Putamen (tissue), 1 donor: ENCODE measurements at regions not wholly inside any gene's neighbourhood (a gene's known extent, or its start where the extent isn't known, plus 50 kb on each side); places are given as distances from the start of the nearest gene placed in this dataset.
"Not testable (repeated sequence)": the region's sequence is repeated elsewhere in the genome, so short reads cannot be mapped to it uniquely, and the experiment has no call there.

Experiments used
- DNase-seq: peaks from one replicate; pipeline ENCODE4 v3.0.0-alpha.2; 2016; ENCODE audit warnings: low spot score

DNA sequence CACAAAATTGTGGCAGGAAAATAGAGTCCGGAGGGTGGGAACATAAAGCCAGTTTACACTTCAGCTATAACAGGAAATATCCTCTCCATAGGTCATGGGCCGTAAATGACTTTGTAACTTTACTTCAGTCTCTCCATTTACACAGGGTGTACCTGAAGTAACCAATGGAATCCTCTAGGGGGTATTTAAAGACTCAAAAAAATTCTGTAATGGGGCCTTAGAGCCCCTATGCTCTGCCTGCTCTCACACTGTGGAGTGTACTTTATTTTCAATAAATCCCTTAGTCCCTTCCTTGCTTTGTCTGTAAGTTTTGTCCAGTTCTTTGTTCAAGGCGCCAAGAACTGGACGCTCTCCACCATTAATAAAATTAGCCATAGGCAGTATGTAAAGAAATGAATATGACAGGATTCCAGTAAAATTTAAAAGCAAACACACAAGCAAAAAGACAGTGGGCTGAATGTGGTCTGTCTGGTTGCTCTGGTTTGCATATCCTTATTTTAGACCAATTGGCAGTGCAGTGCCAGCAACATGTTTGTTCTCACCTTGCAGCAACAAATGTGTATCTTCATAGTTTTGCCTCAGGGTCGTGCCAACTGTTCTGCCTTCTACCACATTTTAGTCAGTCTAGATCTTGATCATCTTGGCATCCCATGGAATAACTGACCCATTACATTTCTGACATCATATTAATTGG is 801.5 kb upstream of the SPRY2 start:
- DNase-seq: no peak

DNA sequence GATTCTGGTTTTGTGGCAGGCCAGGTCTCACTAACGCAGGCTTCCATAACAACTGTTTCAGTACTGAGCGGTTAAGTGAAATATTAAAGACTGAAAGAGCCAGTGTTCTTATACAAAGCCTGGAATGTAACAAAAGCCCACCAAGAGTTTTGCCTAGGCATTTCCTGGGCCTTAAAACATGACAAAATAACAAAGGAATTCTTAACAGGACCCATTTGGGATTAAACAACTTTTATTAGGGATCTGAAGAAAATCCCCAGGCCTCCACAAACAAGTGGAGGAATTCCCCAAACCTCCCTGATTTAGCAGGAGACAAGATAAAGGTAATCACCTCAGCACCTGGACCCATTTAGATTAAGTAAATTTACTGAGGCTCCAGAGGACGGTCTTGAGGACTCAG is 799.7 kb upstream of the SPRY2 start:
- DNase-seq: no peak

DNA sequence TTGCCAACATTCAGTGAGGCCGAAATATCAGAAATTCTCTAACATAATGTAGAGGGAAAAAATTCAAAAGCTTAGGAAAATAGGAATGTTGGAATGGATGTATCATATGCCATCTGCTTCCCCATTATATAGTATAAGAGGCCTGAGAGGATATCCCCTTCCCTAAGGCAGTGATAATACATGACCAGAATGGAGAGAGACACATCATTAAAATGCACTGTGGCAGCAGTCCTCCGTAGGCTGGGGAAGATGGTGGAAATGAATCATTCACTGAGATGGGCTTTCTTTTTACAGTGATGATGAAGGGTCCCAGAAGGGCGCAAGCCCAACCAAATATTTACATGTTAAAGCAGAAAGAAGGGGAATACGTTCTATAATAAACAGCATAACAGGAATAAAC is 799.1 kb upstream of the SPRY2 start:
- no peak for DNase-seq

DNA sequence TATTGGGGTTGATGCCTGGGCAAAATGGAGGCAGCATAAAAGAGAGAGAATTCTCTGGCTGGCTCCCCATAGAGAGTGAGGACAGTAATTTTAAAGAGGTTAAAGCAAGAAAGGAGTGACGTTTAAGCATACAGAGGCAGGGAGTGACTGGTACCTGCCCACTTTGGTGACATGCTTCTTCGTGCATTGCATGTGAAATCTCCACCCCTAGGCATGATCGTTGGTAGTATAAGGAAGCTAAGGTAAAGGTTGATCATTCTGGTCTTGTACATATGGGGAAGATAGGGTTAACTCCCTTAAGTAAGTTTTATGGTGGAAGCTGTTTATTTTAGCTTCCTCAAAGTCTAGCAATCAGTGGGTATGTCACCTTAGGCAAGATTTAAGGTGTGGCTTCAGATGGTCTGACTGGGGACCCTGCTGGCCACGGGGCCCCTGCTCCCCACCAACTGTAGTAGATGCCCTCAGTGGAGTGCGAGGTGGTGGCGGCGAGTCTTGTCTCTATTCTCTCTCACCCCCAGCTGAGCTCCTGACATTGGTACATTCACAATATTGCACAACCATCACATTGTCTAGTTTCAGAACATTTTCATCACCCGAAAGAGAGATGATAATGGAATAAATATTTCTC is 797.5 kb upstream of the SPRY2 start:
- DNase-seq: no peak

DNA sequence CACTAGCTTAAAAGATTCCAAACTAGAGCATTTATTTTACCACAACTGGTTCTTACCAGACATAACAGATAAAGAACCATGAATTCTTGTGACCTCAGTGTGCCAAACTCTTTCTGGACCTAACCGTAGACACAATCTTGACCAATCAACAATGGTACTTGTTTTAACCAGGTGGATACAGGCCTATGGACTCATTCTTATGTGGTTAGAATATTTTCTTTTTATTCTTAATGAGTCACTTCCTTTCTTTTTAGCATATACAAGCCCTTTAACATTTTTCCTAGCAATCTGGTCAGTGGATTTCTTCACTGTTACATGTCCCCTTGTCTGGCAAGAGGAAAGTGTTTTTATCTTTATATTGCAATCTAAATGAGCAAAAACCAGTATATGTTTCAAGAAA is 792.1 kb upstream of the SPRY2 start:
- DNase-seq: no peak

DNA sequence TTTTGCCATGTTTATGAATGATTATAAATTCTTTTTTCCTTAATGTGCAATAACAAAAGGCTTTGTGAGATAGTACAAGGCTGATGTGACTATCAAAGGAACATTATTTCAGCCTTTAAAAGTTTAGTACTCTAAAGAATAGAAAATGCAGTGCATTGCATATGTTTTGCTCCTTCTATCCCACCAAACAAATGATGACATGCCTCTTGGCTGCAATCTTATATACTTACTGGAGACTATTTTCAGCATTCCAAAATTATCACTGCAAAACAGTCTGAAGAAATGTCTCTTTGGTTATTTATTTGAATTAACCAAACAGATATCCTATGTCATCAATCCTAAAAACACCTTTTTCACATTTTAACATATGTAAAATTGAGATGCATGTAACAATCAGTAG is 776.5 kb upstream of the SPRY2 start:
- DNase-seq: no peak

DNA sequence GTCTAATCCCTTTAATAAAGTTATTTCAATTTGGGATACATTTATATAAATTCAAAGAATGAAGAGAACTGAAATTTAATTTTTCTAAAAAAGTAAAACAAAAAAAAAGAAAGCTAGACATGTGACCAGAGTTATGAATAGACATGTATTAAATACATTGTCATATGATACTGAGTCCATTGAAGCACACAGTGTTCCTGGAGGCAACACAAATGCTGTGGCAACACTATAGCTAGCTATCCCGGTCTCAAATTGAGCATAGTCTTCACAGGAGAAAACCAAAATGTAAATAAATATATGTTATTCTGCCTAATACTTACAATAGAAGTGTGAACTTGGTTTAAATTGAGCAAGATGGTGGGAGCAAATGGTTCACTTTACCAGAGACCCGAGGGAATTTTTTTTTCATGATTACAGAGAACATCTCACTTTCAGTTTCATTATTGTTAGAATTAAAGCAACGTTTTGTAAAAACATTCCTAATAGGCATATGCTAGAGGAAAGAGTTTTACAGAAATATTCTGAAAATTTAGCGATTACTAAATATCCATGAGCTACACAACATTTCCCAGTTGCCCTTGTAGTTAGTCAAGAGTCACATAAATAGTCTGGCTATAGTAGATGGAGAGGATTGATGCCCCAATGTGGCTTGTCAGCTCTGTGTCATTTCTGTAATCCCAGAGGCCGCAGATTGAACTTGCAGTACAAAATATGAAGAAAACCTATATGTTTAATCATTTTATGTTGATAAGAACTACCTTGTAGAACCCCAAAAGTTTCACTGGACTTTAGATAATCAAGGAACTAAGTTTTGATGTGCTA is 775.7 kb upstream of the SPRY2 start:
- no peak for DNase-seq

DNA sequence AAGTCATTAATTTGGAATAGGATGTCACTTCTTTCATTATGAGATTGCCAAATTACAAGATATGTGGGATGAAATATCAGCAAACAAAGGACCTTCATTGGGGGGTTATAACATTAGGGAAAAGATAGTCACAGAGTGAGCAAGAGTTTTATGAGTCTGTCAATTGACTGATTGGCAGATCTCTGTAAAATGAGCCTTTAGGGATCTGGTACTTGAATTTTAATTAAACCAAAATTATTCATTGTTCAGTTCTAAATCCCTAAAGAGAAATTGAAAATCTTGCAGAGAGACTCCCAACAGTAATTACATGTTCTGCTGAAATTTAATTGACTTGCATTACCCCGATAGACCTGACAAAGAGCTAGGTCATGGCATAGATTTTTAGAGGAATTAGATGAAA is 768.1 kb upstream of the SPRY2 start:
- no peak for DNase-seq

DNA sequence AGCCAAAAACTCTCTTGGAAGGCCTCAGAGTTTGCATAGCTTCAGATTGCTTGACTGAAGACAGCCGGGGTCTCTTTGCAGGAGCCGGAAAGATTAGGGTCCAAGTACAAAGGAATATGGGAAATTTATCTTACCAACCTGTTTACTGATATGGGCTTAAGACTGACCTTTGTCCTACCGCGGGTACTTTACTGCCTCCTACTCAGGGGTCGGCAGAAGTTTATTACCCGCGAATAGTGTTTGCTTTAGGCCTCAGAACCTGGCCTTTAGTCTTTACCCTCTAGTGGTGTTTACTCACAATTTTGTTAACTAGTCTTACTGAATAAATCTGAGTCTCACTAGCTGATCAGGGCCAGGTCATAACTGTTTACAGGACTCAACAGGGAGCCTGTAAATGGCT is 765.4 kb upstream of the SPRY2 start:
- DNase-seq: no peak

DNA sequence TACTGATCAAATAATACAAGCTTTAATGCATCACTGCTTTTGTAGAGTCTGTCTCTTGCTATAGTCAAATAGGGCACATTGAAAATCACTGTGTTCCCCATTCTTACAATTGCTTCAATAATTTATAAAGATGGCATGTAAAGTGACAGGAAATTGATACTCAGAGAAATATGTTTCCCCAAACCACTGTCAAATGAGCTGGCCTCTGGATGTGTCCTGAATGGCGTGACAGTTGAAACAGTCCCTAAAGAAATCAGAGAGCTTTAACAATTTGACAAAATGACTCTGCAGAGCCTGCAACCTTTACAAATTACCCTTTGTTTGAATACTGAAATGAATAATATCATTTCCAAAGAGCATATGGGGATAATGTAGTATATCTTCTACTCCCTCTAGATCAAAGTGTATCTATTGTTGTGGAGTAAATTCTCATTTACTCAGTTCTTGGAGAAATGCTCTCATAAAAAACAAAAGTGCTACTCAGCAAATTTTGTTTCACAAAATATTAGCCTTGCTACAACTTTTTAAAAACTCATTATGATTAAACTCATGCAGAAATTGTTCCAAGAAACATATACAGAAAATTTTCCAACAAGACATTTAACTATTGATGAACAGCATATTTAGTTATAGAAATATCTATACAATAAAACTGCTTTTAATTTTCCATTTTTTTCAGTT is 763.2 kb upstream of the SPRY2 start:
- DNase-seq: no peak

DNA sequence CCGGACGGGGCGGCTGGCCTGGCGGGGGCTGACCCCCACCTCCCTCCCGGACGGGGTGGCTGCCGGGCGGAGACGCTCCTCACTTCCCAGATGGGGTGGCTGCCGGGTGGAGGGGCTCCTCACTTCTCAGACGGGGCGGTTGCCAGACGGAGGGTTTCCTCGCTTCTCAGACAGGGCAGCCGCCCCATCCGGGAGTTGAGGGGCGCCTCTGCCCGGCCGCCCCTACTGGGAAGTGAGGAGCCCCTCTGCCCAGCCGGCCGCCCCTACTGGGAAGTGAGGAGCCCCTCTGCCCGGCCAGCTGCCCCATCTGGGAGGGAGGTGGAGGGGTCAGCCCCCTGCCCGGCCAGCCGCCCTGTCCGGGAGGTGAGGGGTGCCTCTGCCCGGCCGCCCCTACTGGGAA is 761.1 kb upstream of the SPRY2 start:
- DNase-seq: not testable (repeated sequence)

DNA sequence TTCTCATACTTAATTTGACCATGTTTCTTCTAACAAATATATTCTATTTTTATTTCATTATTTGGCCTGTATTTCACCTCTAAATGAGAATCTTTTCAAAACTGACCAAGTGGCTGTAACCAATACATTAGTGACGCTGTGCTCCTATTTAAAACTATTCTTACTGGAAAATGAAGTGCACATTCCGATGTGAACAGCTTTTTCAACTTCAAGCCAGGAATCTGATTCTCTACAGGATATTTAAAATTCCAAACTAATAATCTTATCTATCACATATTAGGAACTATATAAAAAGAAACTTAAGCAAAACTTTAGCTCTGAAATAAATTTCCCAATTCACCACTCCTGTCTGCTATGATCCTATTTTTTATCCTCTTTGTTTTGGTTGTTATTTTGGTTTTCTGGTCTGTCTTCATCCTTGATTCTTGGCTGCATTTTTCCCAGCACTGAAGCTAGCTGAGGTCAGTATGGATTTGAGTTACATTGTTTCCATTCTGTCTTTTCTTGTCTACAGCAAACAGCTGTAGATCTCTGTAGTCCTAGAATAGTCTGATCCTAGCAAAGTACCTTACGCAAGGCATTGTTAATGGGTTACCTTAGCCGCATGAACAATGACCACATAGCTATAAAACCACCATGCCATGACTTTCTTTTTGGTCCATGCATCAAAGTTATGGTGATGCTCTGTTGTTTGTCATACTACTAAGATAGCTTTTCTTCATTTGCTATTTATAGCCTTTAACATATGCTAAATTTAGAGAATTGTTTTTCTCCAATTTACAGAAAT is 748.6 kb upstream of the SPRY2 start:
- no peak for DNase-seq

DNA sequence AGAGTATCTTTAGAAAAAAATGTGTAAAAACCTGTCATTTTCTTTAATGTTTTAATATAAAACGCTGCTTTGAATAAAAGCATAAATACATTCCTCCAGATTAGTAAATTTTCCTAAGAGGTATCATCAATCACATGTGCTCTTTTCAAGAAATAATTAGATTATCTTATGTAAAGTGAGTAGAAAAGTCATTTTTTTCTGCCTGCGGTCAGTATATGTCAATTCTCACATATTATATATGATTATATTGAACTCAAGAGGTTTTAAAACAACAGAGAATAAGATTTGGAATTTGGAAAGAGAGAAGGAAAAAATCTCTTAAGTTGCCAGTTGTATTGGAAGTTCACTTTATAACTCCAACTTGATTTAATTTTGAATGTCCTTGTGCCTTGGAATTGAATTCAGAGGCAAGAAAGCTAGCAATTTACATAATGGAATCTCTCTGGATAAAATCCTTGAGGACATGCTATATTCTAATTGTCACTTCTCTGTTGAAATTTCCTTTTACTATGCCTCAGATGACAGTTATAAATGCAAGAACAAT is 740.1 kb upstream of the SPRY2 start:
- no peak for DNase-seq

DNA sequence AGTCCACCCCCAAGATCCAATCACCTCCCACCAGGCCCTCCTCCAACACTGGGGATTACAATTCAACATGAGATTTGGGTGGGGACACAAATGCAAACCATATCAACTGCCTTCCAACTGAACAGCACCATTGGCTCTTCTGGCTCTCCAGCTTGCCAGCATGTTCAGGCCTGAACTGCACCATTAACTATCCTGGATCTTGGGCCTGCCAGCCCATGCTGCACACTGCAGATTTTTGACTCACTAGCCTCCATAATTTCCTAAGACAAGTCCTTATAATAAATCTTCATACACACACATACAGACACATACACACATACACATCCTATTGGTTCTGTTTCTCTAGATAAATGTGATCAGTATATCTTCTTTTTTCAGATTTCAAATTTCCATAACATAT is 737.1 kb upstream of the SPRY2 start:
- DNase-seq: no peak

DNA sequence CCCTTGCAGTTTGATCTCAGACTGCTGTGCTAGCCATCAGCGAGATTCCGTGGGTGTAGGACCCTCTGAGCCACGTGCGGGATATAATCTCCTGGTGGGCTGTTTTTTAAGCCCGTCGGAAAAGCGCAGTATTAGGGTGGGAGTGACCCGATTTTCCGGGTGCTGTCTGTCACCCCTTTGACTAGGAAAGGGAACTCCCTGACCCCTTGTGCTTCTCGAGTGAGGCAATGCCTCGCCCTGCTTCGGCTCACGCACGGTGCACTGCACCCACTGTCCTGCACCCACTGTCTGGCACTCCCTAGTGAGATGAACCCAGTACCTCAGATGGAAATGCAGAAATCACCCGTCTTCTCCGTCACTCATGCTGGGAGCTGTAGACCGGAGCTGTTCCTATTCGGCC is 728.9 kb upstream of the SPRY2 start:
- not testable (repeated sequence) for DNase-seq

DNA sequence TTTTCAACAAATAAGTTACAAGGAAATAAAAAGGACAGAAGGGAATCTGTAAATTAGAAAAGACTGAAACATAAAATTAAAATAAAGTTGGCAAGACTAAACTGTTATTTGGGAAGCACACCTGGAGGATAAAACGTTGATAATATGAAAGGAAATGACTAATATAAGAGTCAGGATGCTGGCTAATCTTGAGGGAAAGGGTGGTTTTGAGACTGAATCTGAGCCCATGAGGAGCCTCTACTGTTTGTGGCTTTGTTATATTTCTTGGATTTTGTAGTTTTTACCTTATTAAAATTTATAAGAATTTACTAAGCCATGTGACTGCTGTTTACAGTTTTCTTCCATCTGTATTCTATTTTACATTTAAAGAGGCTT is 718.0 kb upstream of the SPRY2 start:
- no peak for DNase-seq

DNA sequence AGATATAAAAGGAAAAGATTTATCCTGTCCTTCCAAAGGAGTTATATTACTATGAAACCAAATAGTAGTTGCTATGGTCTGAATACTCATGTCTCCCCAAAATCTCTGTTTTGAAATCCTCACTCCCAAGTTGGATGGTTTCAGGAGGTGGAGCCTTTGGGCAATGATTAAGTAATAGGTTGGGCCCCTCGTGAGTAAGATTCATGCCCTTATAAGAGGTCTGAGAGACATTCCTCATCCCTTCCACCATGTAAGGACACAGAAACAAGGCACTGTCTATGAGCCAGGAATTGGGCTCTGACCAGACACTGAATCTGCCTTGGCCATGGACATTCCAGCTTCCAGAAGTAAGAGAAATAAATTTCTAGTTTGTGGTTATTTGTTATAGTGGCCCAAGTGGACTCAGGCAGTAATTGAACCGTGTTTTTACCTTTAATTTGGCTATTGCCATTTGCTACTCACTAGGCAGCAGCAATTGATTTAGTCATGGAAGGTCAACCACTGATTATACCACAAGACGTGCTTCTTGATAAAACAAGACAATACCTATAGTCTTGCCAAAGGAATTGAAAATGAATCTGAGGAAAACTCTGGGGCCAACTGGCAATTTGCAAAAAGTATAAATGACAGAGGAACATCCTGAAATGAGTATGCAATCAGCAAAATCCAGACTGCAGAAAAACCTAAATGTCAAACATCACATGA is 717.4 kb upstream of the SPRY2 start:
- DNase-seq: no peak

DNA sequence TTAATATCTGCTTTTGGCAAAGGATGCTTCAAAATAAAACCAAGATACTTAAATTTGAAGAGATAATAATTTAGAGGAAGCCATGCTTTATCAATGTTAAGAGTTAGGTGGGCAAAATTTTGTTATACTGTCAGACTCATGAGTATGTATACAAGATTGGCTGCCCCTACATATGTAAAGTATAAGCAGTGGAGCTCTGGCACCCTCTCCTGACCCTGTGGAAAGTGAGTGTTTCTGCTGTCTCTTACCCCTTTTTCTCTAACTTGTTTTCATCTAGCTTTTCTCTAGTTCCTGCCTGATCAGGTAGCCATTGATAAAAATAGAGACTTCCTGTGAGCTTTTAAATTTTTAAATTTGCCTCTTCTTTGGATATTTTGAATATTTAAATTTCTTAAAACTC is 710.9 kb upstream of the SPRY2 start:
- no peak for DNase-seq

DNA sequence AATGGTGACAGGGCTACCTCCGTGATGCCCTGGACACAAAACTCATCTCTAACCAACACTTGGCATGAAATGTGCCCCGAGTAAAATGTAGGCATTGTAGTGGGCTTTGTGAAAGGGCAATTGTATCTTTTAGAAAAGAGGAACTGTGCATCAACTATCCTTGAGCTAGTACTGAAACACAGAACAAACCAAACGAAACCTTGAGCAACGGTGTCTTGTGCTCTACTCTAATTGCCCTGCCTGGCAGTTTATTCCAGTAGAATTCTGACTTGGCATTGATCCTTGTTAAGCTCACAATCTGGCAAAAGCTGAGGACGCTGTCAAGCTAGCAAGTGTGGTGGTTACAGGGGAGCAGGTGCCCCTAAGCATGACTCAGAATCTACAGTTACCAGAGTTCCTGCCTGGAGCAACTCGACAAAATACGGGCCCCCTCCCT is 707.1 kb upstream of the SPRY2 start:
- DNase-seq: peak; percentile 50

DNA sequence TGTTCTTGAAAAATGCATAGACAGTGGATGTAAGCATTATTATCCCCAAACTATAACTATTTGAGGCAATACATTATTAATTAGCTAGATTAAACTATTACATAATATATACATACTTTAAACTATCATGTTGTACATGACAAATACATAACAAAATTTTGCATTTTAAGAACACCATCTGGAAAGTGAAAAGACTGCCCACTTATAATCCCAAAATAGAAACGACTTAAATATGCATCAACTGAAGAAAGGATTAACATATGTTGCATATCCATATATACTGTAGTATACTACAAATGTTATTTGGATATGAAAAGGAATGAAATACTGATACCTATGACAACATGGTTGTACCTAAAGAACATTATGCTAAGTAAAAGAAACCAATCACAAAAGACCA is 700.8 kb upstream of the SPRY2 start:
- no peak for DNase-seq

DNA sequence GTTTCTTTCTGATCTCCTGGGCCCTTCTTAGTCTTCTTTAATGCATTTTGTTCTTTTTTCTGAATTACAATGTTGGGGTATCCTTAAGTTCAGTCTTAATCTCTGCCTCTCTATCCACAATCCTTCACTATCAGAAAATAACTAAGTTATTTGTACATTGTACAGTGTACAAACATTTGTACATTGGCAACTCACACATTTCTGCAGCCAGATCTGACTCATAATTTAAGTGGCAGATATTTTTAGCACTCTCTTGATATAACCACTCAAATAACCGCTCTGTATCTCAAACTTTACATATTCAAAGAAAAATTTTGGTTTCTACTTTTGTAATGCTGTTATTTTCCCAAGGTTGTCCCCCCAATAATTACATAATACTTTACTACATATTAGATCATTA is 691.1 kb upstream of the SPRY2 start:
- DNase-seq: no peak
